GM12865 (cell line): ENCODE measurements at regions not wholly inside any gene's neighbourhood (a gene's known extent, or its start where the extent isn't known, plus 50 kb on each side); places are given as distances from the start of the nearest gene placed in this dataset.

Source experiments
- DNase-seq: peaks from one replicate; pipeline ENCODE4 v3.0.0; 2010; ENCODE audit warnings: low read depth
- H3K4me3 ChIP-seq: 2 replicates; pipeline ENCODE4 v1.5.1; 2011; ENCODE audit warnings: mild to moderate bottlenecking, low read depth, low read length, control low read depth
- CTCF ChIP-seq: IDR thresholded peaks from 2 replicates; pipeline ENCODE4 v1.5.1; 2011; ENCODE audit warnings: low read length, control low read depth, low read depth, inconsistent platforms; ENCODE audit not compliant: insufficient read depth; ENCODE audit errors: missing control alignments

GRCh38 chr5:142517840-142518239 lies 168.1 kb downstream of the FGF1 start:
- TF ChIP-seq CTCF: no peak
- DNase-seq: no peak
- no peak overlapping the region for H3K4me3 ChIP-seq

GRCh38 chr5:142516732-142517131 lies 169.2 kb downstream of the FGF1 start:
- TF ChIP-seq CTCF: no peak

GRCh38 chr5:142515036-142515435 lies 170.9 kb downstream of the FGF1 start:
- H3K4me3 ChIP-seq: no peak overlapping the region
- TF ChIP-seq CTCF: no peak
- DNase-seq: no peak

More at GRCh38 chr5:142516732-142517131, 169.2 kb downstream of the FGF1 start:
- no peak for DNase-seq
- H3K4me3 ChIP-seq: no peak overlapping the region

GRCh38 chr5:142514196-142514595 lies 171.7 kb downstream of the FGF1 start:
- H3K4me3 ChIP-seq: no peak overlapping the region
- DNase-seq: no peak
- no peak for TF ChIP-seq CTCF

GRCh38 chr5:142512043-142513042 lies 173.5 kb downstream of the FGF1 start:
- no peak for TF ChIP-seq CTCF
- H3K4me3 ChIP-seq: no peak overlapping the region

GRCh38 chr5:142511358-142511757 lies 174.5 kb downstream of the FGF1 start:
- DNase-seq: no peak
- TF ChIP-seq CTCF: no peak
- no peak overlapping the region for H3K4me3 ChIP-seq

More at GRCh38 chr5:142512043-142513042, 173.5 kb downstream of the FGF1 start:
- DNase-seq: no peak
